ENCODE measurements at regions not wholly inside any gene's neighbourhood (a gene's known extent, or its start where the extent isn't known, plus 50 kb on each side); places are given as distances from the start of the nearest gene placed in this dataset.

- Histone ChIP-seq H3K4me1 (no peaks in the 10 kb centered on the region), H3K27ac (no peak overlapping the region), H3K4me3 (no peak overlapping the region), H3K36me3 (no peaks in the 10 kb centered on the region), H3K9me3 (no peaks in the 10 kb centered on the region), H3K27me3 (peaks cover 0 to 2% (median 0%) of the 10 kb centered on the region in 3 donors)
- DNase-seq (no peak), ATAC-seq (no peak)
- intact Hi-C loops (cut with DNase I; ENCODE audit: low total_unique reads) (no loop called here), in situ Hi-C loops (cut with MboI; ENCODE audit: low sequenced_read_pairs in 4 of 4) (no loop called here)
- TF ChIP-seq POLR2A (IDR thresholded peaks at IDR 0.05) (no peak), CTCF (IDR thresholded peaks at IDR 0.05 in 4 of 5, conservative IDR thresholded peaks at IDR 0.05 in 1 of 5) (no peak)
Measured at GRCh38 chr15:60070838-60071493, 66.9 kb downstream of the FOXB1 start.

- TF ChIP-seq CTCF (IDR thresholded peaks at IDR 0.05 in 4 of 5, conservative IDR thresholded peaks at IDR 0.05 in 1 of 5) (no peak), POLR2A (IDR thresholded peaks at IDR 0.05) (no peak)
- H3K36me3 ChIP-seq, result no peaks in the 10 kb centered on the region
- ATAC-seq (no peak), DNase-seq (no peak)
- no peak overlapping the region for H3K27ac ChIP-seq
- H3K9me3 ChIP-seq, result no peaks in the 10 kb centered on the region
- in situ Hi-C loops (cut with MboI; ENCODE audit: low sequenced_read_pairs in 4 of 4), result no loop called here
- no peak overlapping the region for H3K4me3 ChIP-seq
- intact Hi-C loops (cut with DNase I; ENCODE audit: low total_unique reads), result no loop called here
- H3K27me3 ChIP-seq, result no peaks in the 10 kb centered on the region
- no peaks in the 10 kb centered on the region for H3K4me1 ChIP-seq
Measured at GRCh38 chr15:60072826-60073465, 68.8 kb downstream of the FOXB1 start.

- H3K9me3 ChIP-seq, result no peaks in the 10 kb centered on the region
- in situ Hi-C loops (cut with MboI; ENCODE audit: low sequenced_read_pairs in 4 of 4) (no loop called here), intact Hi-C loops (cut with DNase I; ENCODE audit: low total_unique reads) (no loop called here)
- DNase-seq (no peak), ATAC-seq (no peak)
- no peak overlapping the region for H3K4me3 ChIP-seq
- no peaks in the 10 kb centered on the region for H3K27me3 ChIP-seq
- no peaks in the 10 kb centered on the region for H3K36me3 ChIP-seq
- TF ChIP-seq POLR2A (IDR thresholded peaks at IDR 0.05), result no peak
- no peak for TF ChIP-seq CTCF (IDR thresholded peaks at IDR 0.05 in 4 of 5, conservative IDR thresholded peaks at IDR 0.05 in 1 of 5)
- no peaks in the 10 kb centered on the region for H3K4me1 ChIP-seq
- H3K27ac ChIP-seq, result no peak overlapping the region
Measured at GRCh38 chr15:60073466-60073840, 69.3 kb downstream of the FOXB1 start.

GRCh38 chr15:60074181-60074885, 70.2 kb downstream of the FOXB1 start:
- ATAC-seq, result no peak
- no peak overlapping the region for H3K4me3 ChIP-seq
- in situ Hi-C loops (cut with MboI; ENCODE audit: low sequenced_read_pairs in 4 of 4), result no loop called here
- no peaks in the 10 kb centered on the region for H3K9me3 ChIP-seq
- H3K27me3 ChIP-seq, result no peaks in the 10 kb centered on the region
- intact Hi-C loops (cut with DNase I; ENCODE audit: low total_unique reads), result no loop called here
- no peaks in the 10 kb centered on the region for H3K36me3 ChIP-seq
- no peak overlapping the region for H3K27ac ChIP-seq
- H3K4me1 ChIP-seq, result no peaks in the 10 kb centered on the region
- no peak for TF ChIP-seq POLR2A (IDR thresholded peaks at IDR 0.05)
- no peak for TF ChIP-seq CTCF (IDR thresholded peaks at IDR 0.05 in 4 of 5, conservative IDR thresholded peaks at IDR 0.05 in 1 of 5)
- no peak for DNase-seq
